ENCODE measurements at regions not wholly inside any gene's neighbourhood (a gene's known extent, or its start where the extent isn't known, plus 50 kb on each side); places are given as distances from the start of the nearest gene placed in this dataset.

- TF ChIP-seq POLR2A (IDR thresholded peaks at IDR 0.05; ENCODE audit: low read depth, low read length) (no peak), POLR2AphosphoS5 (IDR thresholded peaks at IDR 0.05; ENCODE audit: low read depth, low read length) (no peak)
Measured at GRCh38 chr1:83799594-83799993, 199.3 kb downstream of the TTLL7 start.
